Suppressor macrophage treated with lipopolysaccharide for 4 hours (primary cell): ENCODE measurements at regions not wholly inside any gene's neighbourhood (a gene's known extent, or its start where the extent isn't known, plus 50 kb on each side); places are given as distances from the start of the nearest gene placed in this dataset.
"Not testable (repeated sequence)": the region's sequence is repeated elsewhere in the genome, so short reads cannot be mapped to it uniquely, and the experiment has no call there.

ENCODE experiments used
- DNase-seq: peaks from one replicate; pipeline ENCODE4 v3.0.0-alpha.2; 2020

- no peak for DNase-seq
Observed at GRCh38 chr3:35439663-35440062, 199.7 kb upstream of the ARPP21 start.

DNA sequence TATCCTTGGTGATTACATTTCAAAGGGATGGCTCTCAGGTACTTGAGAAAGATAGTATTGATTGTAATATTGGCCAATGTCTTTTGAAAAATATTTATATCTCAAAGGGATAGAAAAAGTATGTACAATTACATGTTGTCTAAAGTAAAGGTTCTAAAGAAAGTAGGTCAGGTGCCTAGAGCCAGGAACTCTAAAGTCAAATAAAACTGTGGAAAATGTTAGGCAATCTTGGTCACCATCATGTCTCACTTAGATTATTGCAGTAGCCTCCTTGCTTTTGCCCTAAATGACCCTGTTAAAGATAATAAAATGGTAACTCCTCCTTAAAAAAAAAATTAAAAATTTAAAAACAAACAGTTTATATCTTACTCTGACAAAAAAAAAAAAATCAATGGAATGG is 198.5 kb upstream of the ARPP21 start:
- DNase-seq = no peak

GRCh38 chr3:35446896-35447295 is 192.4 kb upstream of the ARPP21 start:
- no peak for DNase-seq

DNA sequence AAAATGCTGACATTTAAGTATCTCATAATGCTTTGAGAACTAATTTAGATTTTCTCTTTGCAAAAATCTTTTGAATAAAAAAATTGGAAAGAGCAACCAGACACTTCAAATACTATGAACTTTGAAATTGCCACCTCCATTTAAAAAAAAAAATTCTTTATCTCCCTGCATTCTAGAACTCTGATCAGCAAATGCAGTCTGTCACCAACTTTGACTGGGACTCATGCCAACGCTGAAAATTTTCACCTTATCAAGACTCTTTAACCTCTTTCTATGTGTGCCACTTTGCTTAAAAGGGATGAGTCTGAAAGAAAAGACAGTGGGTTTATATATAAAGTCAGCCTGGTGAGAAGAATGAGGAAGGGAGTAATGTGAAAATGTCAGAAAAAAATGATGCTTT is 191.2 kb upstream of the ARPP21 start:
- DNase-seq = no peak

DNA sequence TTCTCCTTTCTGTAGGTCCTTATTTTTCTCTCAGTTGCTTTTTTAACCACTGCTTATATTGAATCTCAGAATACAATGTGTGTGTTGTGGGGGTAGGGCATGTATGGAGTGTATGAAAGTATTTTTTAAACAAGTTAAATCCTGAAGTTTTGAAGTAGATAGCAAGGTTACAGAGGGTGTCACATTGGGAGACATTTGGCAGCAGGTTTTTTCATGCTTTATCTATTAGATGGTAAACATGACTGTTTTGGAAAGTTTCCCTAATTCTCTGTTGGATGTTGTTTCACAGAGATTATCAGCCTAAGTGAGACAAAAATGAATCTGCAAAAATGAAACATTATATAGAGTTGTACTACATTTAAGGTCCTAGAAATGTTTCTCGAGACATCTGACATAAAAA is 190.6 kb upstream of the ARPP21 start:
- DNase-seq = no peak

- not testable (repeated sequence) for DNase-seq
Observed at GRCh38 chr3:35454819-35455218, 184.5 kb upstream of the ARPP21 start.

- DNase-seq = no peak
Observed at GRCh38 chr3:35473956-35474355, 165.4 kb upstream of the ARPP21 start.

- not testable (repeated sequence) for DNase-seq
Observed at GRCh38 chr3:35482566-35482965, 156.8 kb upstream of the ARPP21 start.

- DNase-seq = no peak
Observed at GRCh38 chr3:35483131-35483530, 156.2 kb upstream of the ARPP21 start.

DNA sequence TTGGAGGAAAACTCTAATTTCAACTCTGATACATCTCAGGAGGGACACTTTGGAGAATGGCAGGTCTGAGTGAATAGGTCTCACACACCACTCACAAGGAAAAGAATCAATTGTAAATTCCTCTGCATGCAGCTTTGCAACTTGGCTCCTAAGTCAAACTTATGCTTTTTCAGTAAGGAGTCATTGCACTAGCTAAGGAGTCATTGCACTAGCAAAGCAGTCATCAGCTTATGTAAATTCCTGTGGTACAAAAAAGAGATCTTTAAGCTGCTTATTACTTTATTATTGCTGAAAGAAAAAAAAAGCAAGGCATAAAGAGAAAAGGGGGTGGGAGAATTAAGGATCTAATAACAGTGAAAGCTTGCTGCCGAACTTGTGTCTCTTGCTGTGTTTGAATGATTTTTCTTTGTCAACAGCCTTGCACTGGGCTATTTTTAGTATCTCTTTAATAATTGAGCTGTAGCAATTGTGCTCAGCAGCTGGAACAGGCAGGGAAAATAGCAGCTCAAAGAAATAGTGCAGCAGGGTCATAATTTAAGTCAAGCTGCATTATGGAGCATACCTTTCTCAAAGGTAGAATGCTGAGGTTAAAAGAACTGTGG is 154.3 kb upstream of the ARPP21 start:
- no peak for DNase-seq

DNA sequence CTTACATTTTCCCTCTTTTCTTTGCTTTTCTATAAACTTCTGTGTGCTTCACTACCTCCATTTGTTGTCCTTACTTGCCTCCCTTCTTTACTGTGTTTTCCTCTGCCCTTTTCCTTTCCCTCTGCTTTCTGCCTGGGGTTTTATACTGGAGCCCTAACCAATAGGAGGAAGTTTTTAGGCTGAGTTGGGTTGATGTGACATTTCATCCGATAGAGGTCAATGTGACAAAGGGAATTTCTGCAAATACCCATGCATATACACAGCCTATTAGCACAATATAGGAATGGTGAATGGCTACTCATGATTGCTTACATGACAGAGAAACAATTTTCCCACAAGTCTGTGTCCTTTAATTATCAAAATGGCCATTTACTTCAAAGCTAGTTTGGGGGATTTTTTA is 153.0 kb upstream of the ARPP21 start:
- no peak for DNase-seq

DNA sequence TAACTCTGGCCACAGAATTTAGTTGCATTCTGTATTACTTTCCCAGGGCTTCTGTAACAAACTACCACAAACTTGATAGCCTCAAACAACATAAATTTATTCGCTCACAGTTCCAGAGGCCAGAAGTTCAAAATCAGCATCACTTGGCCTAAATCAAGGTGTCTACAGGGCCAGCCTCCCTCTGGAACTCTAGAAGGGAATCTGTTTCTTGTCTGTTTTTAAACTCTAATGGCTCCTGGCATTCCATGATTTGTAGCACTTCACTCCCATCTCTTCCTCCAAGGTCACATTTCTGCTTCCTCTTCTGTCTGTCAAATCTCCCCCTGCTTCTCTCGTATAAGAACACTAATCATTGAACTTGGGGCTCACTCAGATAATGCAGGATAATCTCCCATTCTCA is 151.9 kb upstream of the ARPP21 start:
- DNase-seq = no peak

GRCh38 chr3:35488526-35488925 is 150.8 kb upstream of the ARPP21 start:
- no peak for DNase-seq

- DNase-seq = no peak
Observed at GRCh38 chr3:35492841-35493240, 146.5 kb upstream of the ARPP21 start.

GRCh38 chr3:35498506-35499210 is 140.7 kb upstream of the ARPP21 start:
- DNase-seq = no peak

DNA sequence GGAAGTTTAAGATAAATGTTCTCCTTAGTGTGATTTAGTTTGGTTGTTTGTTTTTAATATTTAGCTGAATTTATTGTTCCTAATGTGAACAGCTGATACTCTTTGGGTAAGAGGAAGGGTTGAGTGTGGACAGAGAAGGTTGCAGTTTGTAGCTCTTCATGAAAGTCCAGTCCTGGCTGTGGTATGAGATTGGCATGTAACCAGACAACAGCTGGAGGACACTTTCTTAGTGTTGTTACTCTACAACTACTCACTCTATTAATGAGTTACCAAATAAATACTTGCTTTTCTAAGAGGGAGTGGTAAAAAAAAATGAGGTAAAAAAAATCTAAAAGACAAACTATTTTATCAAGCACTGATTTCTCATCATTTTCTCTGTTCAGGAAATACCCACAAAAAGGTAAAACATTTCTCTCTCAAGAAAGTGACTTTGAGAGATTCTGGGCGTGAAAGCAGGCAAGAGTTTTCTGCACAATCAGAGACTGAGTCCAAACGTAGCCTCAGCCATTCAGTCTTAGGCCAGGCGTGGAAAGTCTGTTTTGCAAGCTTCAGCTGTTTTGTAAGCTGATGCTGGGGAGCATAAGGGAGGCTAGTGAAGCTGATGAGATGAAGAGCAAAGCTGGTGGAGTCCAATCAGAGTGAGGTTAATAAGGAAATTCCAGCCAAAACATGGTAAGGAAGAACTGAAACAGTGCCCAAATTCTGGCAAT is 138.5 kb upstream of the ARPP21 start:
- no peak for DNase-seq

GRCh38 chr3:35502699-35503098 is 136.6 kb upstream of the ARPP21 start:
- no peak for DNase-seq

GRCh38 chr3:35505181-35505580 is 134.1 kb upstream of the ARPP21 start:
- DNase-seq = no peak

DNA sequence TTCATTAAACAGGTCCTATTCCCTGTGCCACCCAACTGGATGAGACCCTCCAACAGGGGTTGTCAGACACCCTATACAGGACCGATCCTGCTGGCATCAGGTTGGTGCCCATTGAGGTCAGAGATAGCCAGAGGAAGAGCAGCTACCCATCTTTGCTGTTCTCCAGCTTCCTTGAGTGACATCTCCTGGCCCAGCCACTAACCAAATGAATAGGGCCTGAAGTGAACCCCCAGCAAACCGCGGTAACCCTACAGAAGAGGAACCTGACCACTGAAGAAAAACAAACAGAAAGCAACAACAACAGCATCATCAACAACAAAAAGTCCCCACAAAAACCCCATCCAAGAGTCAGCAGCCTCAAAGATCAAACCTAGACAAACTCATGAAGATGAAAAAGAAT is 133.6 kb upstream of the ARPP21 start:
- no peak for DNase-seq

- DNase-seq = no peak
Observed at GRCh38 chr3:35519936-35520335, 119.4 kb upstream of the ARPP21 start.

DNA sequence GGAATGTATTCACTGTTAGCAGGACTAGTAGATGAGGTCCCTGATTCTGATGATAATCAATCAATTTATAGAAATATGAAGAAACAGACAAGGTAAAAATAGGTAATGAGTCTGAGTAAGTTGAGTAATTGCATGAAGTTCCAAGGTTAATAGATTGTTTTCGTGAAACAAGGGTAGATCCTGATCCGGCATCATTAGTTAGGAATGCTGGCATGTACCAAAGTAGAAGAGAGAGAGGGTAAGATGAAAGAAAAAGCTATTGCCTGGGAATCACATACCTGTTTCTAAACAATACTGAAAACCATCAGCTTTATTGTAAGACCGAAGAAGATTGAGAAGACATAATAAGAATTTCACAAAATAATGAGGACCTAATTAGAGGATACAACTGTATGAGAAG is 118.1 kb upstream of the ARPP21 start:
- DNase-seq = no peak

GRCh38 chr3:35522450-35522849 is 116.9 kb upstream of the ARPP21 start:
- no peak for DNase-seq

DNA sequence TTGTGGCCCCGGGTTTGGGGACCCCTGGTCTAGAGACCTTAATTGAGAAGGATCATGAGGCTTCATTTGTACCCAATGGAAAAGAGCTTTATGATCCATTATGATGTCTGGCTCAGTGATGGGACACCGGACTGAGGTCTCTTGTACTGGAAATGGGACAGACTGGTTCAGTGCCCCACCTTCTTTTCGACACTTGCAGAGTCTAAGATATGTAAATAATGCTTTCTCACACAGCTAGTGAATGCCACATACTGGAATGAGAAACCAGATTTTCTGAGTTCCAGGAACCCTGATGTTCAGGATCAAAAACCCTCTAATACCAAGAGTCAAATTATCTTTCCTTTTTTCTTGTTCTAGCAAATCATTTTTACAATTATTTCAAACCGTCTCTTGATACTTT is 116.3 kb upstream of the ARPP21 start:
- no peak for DNase-seq

- DNase-seq = no peak
Observed at GRCh38 chr3:35523838-35524237, 115.5 kb upstream of the ARPP21 start.
